22Rv1 (cell line): ENCODE measurements at regions not wholly inside any gene's neighbourhood (a gene's known extent, or its start where the extent isn't known, plus 50 kb on each side); places are given as distances from the start of the nearest gene placed in this dataset.

Experiments used
- ZFX ChIP-seq: fragments of 450-650 bp; IDR thresholded peaks from 2 replicates; pipeline ENCODE4 v1.6.1; 2017; ENCODE audit warnings: antibody characterized with exemption, borderline replicate concordance
- TF ChIP-seq, protein P1 (sequence below): fragments of 450-650 bp; IDR thresholded peaks from 2 replicates; pipeline ENCODE4 v1.5.1; 2017; ENCODE audit warnings: mild to moderate bottlenecking

DNA sequence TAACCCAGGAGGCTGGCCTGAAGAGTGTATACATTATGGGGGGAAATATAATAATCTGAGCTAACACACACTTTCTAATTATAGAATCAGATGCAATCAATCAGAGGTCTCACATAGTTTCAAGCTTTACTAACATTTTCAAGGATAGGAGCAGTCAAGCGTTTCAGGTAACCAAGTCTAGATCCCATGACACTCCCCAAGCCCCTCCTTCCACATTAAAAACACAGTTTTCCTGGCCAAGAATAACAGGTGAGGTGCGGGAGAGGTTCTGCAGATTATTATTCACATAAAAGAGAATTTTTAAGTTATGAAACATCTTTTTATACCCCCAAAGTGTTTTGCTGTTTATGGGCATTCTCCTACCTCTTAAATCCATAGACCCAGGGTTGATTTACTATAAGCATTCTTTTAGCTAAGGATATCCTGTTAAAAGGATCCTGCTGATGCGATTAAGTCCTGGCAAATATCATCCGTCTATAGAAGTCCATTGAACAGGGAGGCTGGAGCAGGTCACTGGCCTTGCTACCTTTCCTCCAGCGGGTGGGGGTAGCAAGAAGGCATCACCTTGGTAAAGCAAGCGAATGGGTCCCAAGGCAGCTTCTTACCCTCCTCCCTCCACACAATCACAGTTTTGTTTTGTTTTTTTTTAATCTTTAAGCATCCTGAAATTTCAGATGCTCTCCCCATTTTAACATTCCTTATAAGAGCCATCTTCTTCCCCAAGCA lies 104.7 kb upstream of the GPM6A start:
- no peak for TF ChIP-seq ZFX
- TF ChIP-seq, protein P1, sequence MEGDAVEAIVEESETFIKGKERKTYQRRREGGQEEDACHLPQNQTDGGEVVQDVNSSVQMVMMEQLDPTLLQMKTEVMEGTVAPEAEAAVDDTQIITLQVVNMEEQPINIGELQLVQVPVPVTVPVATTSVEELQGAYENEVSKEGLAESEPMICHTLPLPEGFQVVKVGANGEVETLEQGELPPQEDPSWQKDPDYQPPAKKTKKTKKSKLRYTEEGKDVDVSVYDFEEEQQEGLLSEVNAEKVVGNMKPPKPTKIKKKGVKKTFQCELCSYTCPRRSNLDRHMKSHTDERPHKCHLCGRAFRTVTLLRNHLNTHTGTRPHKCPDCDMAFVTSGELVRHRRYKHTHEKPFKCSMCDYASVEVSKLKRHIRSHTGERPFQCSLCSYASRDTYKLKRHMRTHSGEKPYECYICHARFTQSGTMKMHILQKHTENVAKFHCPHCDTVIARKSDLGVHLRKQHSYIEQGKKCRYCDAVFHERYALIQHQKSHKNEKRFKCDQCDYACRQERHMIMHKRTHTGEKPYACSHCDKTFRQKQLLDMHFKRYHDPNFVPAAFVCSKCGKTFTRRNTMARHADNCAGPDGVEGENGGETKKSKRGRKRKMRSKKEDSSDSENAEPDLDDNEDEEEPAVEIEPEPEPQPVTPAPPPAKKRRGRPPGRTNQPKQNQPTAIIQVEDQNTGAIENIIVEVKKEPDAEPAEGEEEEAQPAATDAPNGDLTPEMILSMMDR: no peak
